ENCODE measurements at regions not wholly inside any gene's neighbourhood (a gene's known extent, or its start where the extent isn't known, plus 50 kb on each side); places are given as distances from the start of the nearest gene placed in this dataset.
"Not testable (repeated sequence)": the region's sequence is repeated elsewhere in the genome, so short reads cannot be mapped to it uniquely, and the experiment has no call there.

GRCh38 chr6:128739112-128739511, 143.8 kb upstream of the LAMA2 start:
- no peak for FAIRE-seq

GRCh38 chr6:128738112-128738511, 144.8 kb upstream of the LAMA2 start:
- DNase-seq (ENCODE audit: insufficient read length, low spot score) (no peak), FAIRE-seq (no peak)

More at GRCh38 chr6:128739112-128739511, 143.8 kb upstream of the LAMA2 start:
- DNase-seq (ENCODE audit: insufficient read length, low spot score), result no peak

- FAIRE-seq (no peak), DNase-seq (ENCODE audit: insufficient read length, low spot score) (no peak)
These were observed 146.2 kb upstream of the LAMA2 start for GRCh38 chr6:128736780-128737179.

GRCh38 chr6:128731249-128732165, 151.4 kb upstream of the LAMA2 start:
- FAIRE-seq (peak; percentile 54), DNase-seq (ENCODE audit: insufficient read length, low spot score) (peak; percentile 1)

GRCh38 chr6:128727500-128727899, 155.4 kb upstream of the LAMA2 start:
- FAIRE-seq, result no peak

GRCh38 chr6:128725271-128726233, 157.4 kb upstream of the LAMA2 start:
- DNase-seq (ENCODE audit: insufficient read length, low spot score) (peak; percentile 4), FAIRE-seq (peak; percentile 59)

More at GRCh38 chr6:128727500-128727899, 155.4 kb upstream of the LAMA2 start:
- DNase-seq (ENCODE audit: insufficient read length, low spot score), result no peak

GRCh38 chr6:128724738-128725137, 158.2 kb upstream of the LAMA2 start:
- FAIRE-seq, result no peak
- DNase-seq (ENCODE audit: insufficient read length, low spot score), result no peak

GRCh38 chr6:128723667-128724066, 159.3 kb upstream of the LAMA2 start:
- DNase-seq (ENCODE audit: insufficient read length, low spot score) (no peak), FAIRE-seq (no peak)

- FAIRE-seq (no peak), DNase-seq (ENCODE audit: insufficient read length, low spot score) (no peak)
These were observed 162.0 kb upstream of the LAMA2 start for GRCh38 chr6:128720891-128721290.

GRCh38 chr6:128719786-128720185, 163.2 kb upstream of the LAMA2 start:
- FAIRE-seq, result no peak
- DNase-seq (ENCODE audit: insufficient read length, low spot score), result no peak

- no peak for DNase-seq (ENCODE audit: insufficient read length, low spot score)
- no peak for FAIRE-seq
These were observed 169.5 kb upstream of the LAMA2 start for GRCh38 chr6:128713461-128713860.

GRCh38 chr6:128712898-128713297, 170.0 kb upstream of the LAMA2 start:
- FAIRE-seq, result no peak
- no peak for DNase-seq (ENCODE audit: insufficient read length, low spot score)

- FAIRE-seq (no peak), DNase-seq (ENCODE audit: insufficient read length, low spot score) (no peak)
These were observed 171.8 kb upstream of the LAMA2 start for GRCh38 chr6:128711149-128711548.

GRCh38 chr6:128710315-128710714, 172.6 kb upstream of the LAMA2 start:
- no peak for FAIRE-seq
- DNase-seq (ENCODE audit: insufficient read length, low spot score), result no peak

GRCh38 chr6:128704601-128705000, 178.3 kb upstream of the LAMA2 start:
- DNase-seq (ENCODE audit: insufficient read length, low spot score), result no peak
- FAIRE-seq, result no peak

- not testable (repeated sequence) for FAIRE-seq; DNase-seq (ENCODE audit: insufficient read length, low spot score)
These were observed 179.1 kb upstream of the LAMA2 start for GRCh38 chr6:128703794-128704193.

- FAIRE-seq, result no peak
- DNase-seq (ENCODE audit: insufficient read length, low spot score), result no peak
These were observed 176.6 kb upstream of the PTPRK start for GRCh38 chr6:128696691-128697689.

GRCh38 chr6:128694303-128695009, 174.1 kb upstream of the PTPRK start:
- FAIRE-seq (peak; percentile 87), DNase-seq (ENCODE audit: insufficient read length, low spot score) (no peak)

- DNase-seq (ENCODE audit: insufficient read length, low spot score) (no peak), FAIRE-seq (no peak)
These were observed 169.7 kb upstream of the PTPRK start for GRCh38 chr6:128690063-128690462.

Measured in GM19239 (cell line).